Peyer's patch (tissue), 4 donors: ENCODE measurements at regions not wholly inside any gene's neighbourhood (a gene's known extent, or its start where the extent isn't known, plus 50 kb on each side); places are given as distances from the start of the nearest gene placed in this dataset.

Source experiments
- POLR2A ChIP-seq, 2 donors: fragments of 450-650 bp; IDR thresholded peaks; one replicate each; pipeline ENCODE4 v1.5.1; 2017; ENCODE audit warnings: antibody characterized with exemption in 2 of 2, mild to moderate bottlenecking in 2 of 2, moderate library complexity in 2 of 2
- TF ChIP-seq, protein P1 (sequence below), 6 experiments: fragments of 450-650 bp in 4 of 6; fragments of 200-600 bp in 2 of 6; sonication (generic) in 1 of 6; IDR thresholded peaks; one replicate each; pipeline ENCODE4 v1.5.1; 2017 to 2019; ENCODE audit warnings: antibody characterized with exemption in 6 of 6, mild to moderate bottlenecking in 3 of 6, moderate library complexity in 1 of 6

- TF ChIP-seq, protein P1, sequence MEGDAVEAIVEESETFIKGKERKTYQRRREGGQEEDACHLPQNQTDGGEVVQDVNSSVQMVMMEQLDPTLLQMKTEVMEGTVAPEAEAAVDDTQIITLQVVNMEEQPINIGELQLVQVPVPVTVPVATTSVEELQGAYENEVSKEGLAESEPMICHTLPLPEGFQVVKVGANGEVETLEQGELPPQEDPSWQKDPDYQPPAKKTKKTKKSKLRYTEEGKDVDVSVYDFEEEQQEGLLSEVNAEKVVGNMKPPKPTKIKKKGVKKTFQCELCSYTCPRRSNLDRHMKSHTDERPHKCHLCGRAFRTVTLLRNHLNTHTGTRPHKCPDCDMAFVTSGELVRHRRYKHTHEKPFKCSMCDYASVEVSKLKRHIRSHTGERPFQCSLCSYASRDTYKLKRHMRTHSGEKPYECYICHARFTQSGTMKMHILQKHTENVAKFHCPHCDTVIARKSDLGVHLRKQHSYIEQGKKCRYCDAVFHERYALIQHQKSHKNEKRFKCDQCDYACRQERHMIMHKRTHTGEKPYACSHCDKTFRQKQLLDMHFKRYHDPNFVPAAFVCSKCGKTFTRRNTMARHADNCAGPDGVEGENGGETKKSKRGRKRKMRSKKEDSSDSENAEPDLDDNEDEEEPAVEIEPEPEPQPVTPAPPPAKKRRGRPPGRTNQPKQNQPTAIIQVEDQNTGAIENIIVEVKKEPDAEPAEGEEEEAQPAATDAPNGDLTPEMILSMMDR (IDR thresholded peaks at IDR 0.05) = no peak
- no peak for TF ChIP-seq POLR2A (IDR thresholded peaks at IDR 0.05)
These were observed 414.5 kb upstream of the ARHGEF26 start for GRCh38 chr3:153706706-153707105.
